GM12892 (cell line): ENCODE measurements at regions not wholly inside any gene's neighbourhood (a gene's known extent, or its start where the extent isn't known, plus 50 kb on each side); places are given as distances from the start of the nearest gene placed in this dataset.
A peak's percentile ranks its signal among the peaks of the same experiment; 100 is the strongest.

Experiments
- POLR2A ChIP-seq: IDR thresholded peaks from 2 replicates; pipeline ENCODE4 v1.6.1; 2011; ENCODE audit warnings: low read depth, low read length, control low read depth
- POLR2AphosphoS5 ChIP-seq: IDR thresholded peaks from 2 replicates; pipeline ENCODE4 v1.6.1; 2011; ENCODE audit warnings: low read depth, low read length, control low read depth
- TAF1 ChIP-seq: IDR thresholded peaks from 2 replicates; pipeline ENCODE4 v1.6.1; 2011; ENCODE audit warnings: low read depth, mild to moderate bottlenecking, control low read depth, low read length, borderline replicate concordance

DNA sequence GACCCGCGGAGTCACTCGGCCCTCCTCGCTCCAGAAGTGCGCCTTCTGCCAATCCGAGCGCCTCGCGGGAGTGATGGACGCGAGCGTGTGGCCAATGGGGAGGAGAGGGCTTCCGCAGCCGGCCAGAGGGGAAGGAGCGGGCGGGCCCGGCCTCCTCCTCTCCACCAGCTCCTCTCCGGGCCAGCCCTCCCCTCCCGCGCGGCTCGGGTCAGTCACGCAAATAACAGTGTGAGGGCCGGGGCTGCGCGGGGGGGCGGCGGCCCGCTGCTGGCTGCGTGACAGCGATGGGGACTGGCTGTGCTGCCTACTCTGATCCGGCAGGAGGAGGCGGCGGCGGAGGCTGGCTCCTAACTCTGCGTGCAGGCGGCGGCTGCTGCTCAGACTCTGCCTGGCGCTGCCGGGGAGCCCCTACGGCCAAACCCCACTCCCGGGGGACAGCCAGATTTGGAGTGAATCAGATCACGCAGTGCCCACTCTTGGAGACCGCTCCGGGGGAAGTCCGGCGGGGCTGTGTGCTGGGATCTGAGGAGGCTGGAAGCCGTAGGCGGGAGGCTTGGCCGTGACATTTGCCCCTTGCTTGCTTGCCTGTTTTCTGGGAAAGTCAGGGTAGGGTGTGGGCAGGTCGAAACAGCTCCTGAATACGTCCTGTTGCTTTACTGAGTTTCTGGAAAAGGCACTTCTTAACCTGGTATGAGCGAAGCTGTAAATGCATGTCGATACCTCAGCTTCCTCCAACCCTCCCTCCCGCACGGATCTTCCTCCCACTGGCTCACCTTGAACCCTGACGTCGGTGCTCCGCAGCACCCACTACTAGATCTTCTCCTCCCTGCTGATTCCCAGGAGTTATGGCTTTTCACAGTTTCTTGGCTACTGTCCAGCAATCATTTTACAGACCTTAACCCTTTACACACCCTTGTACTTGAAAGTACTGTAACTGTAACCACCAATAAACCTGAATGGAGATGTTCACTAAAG, 97.9 kb upstream of the SERTAD2 start:
- TF ChIP-seq POLR2AphosphoS5, result no peak; the same call in 1 of the 2 replicates
- peak; percentile 52; the same call in 1 of the 2 replicates for TF ChIP-seq POLR2A
- TF ChIP-seq TAF1, result 0 out of 2 replicates have a peak, but pooled peaks have one; percentile 12
